Glutamatergic neuron (in vitro differentiated cells): ENCODE measurements at regions not wholly inside any gene's neighbourhood (a gene's known extent, or its start where the extent isn't known, plus 50 kb on each side); places are given as distances from the start of the nearest gene placed in this dataset.
A peak's percentile ranks its signal among the peaks of the same experiment; 100 is the strongest.

Experiments
- DNase-seq: peaks from one replicate; pipeline ENCODE4 v3.0.0; 2022
- H3K27ac Mint-ChIP-seq: one replicate; pipeline ENCODE4 v1.8.0; 2020; ENCODE audit warnings: mild to moderate bottlenecking, mixed read lengths, inconsistent platforms; ENCODE audit not compliant: unreplicated experiment
- H3K27me3 Mint-ChIP-seq: one replicate; pipeline ENCODE4 v1.8.0; 2020; ENCODE audit warnings: mild to moderate bottlenecking, moderate library complexity, mixed read lengths, inconsistent platforms; ENCODE audit not compliant: unreplicated experiment
- H3K36me3 Mint-ChIP-seq: one replicate; pipeline ENCODE4 v1.8.0; 2020; ENCODE audit warnings: mild to moderate bottlenecking, mixed read lengths, inconsistent platforms; ENCODE audit not compliant: unreplicated experiment
- H3K4me1 Mint-ChIP-seq: one replicate; pipeline ENCODE4 v1.8.0; 2020; ENCODE audit warnings: mild to moderate bottlenecking, low read depth, mixed read lengths, inconsistent platforms; ENCODE audit not compliant: unreplicated experiment
- H3K4me3 Mint-ChIP-seq: one replicate; pipeline ENCODE4 v1.8.0; 2020; ENCODE audit warnings: mild to moderate bottlenecking, mixed read lengths, inconsistent platforms; ENCODE audit not compliant: unreplicated experiment
- H3K9me3 Mint-ChIP-seq: one replicate; pipeline ENCODE4 v1.8.0; 2020; ENCODE audit warnings: mild to moderate bottlenecking, moderate library complexity, mixed read lengths, inconsistent platforms; ENCODE audit not compliant: unreplicated experiment
- CTCF ChIP-seq: fragments of 200-600 bp; sonication (generic); IDR thresholded peaks from one replicate; pipeline ENCODE4 v1.5.0; 2021; ENCODE audit not compliant: partially characterized antibody, unreplicated experiment

- Mint-ChIP-seq H3K4me1 (peaks cover 31% of the 10 kb centered on the region), H3K4me3 (no peak overlapping the region), H3K27ac (no peak overlapping the region), H3K9me3 (peaks cover 9% of the 10 kb centered on the region), H3K27me3 (peaks cover 15% of the 10 kb centered on the region), H3K36me3 (no peaks in the 10 kb centered on the region)
- TF ChIP-seq CTCF = no peak
- DNase-seq = no peak
Measured at GRCh38 chr11:134512571-134513538, 100.8 kb upstream of the B3GAT1 start.

- no peak for DNase-seq
- Mint-ChIP-seq H3K27ac (no peak overlapping the region), H3K36me3 (peaks cover 4% of the 10 kb centered on the region), H3K9me3 (peaks cover 11% of the 10 kb centered on the region), H3K4me1 (peaks cover 23% of the 10 kb centered on the region), H3K4me3 (no peak overlapping the region), H3K27me3 (peaks cover 11% of the 10 kb centered on the region)
- TF ChIP-seq CTCF = no peak
Measured at GRCh38 chr11:134512061-134512460, 100.0 kb upstream of the B3GAT1 start.

GRCh38 chr11:134511255-134511654 lies 99.2 kb upstream of the B3GAT1 start:
- Mint-ChIP-seq H3K27me3 (peaks cover 9% of the 10 kb centered on the region), H3K4me1 (peaks cover 15% of the 10 kb centered on the region)
- TF ChIP-seq CTCF = no peak

GRCh38 chr11:134510233-134511040 lies 98.4 kb upstream of the B3GAT1 start:
- Mint-ChIP-seq H3K4me1 (peaks cover 9% of the 10 kb centered on the region), H3K4me3 (no peak overlapping the region), H3K36me3 (peaks cover 6% of the 10 kb centered on the region), H3K27ac (peak overlapping the region; percentile 39), H3K9me3 (peaks cover 6% of the 10 kb centered on the region), H3K27me3 (peaks cover 6% of the 10 kb centered on the region)
- TF ChIP-seq CTCF = no peak
- no peak for DNase-seq

More at GRCh38 chr11:134511255-134511654, 99.2 kb upstream of the B3GAT1 start:
- peaks cover 6% of the 10 kb centered on the region for H3K9me3 Mint-ChIP-seq
- no peak overlapping the region for H3K27ac Mint-ChIP-seq
- H3K4me3 Mint-ChIP-seq = no peak overlapping the region
- peaks cover 6% of the 10 kb centered on the region for H3K36me3 Mint-ChIP-seq
- DNase-seq = no peak
